ENCODE measurements at regions not wholly inside any gene's neighbourhood (a gene's known extent, or its start where the extent isn't known, plus 50 kb on each side); places are given as distances from the start of the nearest gene placed in this dataset.
"Not testable (repeated sequence)": the region's sequence is repeated elsewhere in the genome, so short reads cannot be mapped to it uniquely, and the experiment has no call there.

DNA sequence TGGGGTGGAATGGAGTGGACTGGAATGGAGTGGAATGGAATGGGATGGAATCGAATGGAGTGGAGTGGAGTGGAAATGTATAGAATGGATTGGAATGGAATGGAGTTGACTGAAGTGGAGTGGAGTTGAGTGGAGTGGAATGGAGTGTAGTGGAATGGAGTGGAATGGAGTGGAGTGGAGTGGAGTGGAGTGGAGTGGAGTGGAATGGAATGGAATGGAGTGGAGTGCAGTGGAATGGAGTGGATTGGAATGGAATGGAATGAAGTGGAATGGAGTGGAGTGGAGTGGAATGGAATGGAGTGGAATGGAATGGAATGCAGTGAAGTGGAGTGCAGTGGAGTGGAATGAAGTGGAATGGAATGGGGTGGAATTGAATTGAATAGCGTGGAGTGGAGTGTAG, 353.3 kb upstream of the WSB1 start:
- TF ChIP-seq POLR2A (IDR thresholded peaks at IDR 0.05; ENCODE audit: low read length); GATA1 (IDR thresholded peaks at IDR 0.05; ENCODE audit: low read depth, low read length): not testable (repeated sequence)
